GM12872 (cell line): ENCODE measurements at regions not wholly inside any gene's neighbourhood (a gene's known extent, or its start where the extent isn't known, plus 50 kb on each side); places are given as distances from the start of the nearest gene placed in this dataset.

ENCODE experiments used
- TF ChIP-seq, protein P1 (sequence below): IDR thresholded peaks from 3 replicates; pipeline ENCODE4 v1.5.1; 2011; ENCODE audit warnings: low read depth, mild to moderate bottlenecking, low read length, moderate library complexity; ENCODE audit not compliant: insufficient read depth

DNA sequence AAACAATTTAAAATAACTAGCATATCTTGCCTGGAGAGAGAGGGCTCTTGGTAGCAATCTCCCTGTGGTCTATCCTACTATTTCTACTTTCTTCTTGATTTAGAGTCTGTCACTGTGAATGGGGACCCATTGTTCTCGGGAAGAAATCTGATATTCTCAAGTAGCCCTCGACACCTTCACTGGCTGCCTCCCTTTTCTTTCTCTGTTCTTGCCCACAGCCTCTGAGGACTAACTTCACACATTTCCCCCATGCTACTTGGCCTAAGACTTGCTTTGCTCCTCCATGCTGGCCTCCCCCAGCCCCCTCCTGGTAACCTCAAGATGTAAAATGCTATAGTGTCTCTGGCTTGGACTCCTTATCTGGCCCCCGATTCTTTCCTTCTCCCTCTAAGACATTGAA lies 58.8 kb upstream of the NT5C1B start:
- TF ChIP-seq, protein P1, sequence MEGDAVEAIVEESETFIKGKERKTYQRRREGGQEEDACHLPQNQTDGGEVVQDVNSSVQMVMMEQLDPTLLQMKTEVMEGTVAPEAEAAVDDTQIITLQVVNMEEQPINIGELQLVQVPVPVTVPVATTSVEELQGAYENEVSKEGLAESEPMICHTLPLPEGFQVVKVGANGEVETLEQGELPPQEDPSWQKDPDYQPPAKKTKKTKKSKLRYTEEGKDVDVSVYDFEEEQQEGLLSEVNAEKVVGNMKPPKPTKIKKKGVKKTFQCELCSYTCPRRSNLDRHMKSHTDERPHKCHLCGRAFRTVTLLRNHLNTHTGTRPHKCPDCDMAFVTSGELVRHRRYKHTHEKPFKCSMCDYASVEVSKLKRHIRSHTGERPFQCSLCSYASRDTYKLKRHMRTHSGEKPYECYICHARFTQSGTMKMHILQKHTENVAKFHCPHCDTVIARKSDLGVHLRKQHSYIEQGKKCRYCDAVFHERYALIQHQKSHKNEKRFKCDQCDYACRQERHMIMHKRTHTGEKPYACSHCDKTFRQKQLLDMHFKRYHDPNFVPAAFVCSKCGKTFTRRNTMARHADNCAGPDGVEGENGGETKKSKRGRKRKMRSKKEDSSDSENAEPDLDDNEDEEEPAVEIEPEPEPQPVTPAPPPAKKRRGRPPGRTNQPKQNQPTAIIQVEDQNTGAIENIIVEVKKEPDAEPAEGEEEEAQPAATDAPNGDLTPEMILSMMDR = no peak

DNA sequence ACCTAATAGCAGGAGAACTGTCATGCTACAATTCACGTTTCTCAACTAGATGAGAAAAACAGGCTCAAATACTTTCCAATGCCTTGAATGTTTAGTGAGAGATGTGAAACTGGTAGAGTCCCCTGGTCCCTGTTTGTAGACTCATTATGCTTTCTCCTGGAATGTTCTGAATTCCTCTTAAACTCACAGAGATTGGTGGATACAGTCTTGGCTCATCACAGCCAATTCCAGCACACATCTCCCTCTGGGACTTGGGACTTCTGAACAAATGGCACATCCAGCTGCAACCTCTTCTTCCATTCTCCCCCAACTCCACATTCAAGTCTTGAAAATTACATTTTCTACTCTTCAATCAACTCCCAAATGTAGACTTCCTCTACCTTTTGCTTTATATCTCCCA lies 58.4 kb upstream of the NT5C1B start:
- TF ChIP-seq, protein P1 = no peak

DNA sequence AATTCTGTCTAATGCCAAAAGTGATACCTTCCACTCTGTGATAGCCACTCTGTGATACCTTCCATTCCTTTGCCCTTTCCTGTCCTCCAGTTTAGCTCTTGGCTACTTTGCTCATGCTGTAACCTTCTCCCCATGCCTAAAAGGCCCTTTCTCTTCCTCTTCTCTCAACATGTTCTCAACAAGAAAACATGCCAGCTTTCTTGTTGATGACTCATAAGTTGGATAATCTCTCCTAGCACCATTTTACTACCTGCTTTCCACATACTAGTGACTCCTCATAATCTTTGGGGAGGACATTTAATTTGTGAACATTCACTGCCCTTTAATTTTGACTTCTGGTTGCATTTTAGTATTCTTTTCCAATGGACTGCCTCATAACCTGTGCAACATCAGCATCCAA lies 55.9 kb upstream of the NT5C1B start:
- TF ChIP-seq, protein P1 = no peak

DNA sequence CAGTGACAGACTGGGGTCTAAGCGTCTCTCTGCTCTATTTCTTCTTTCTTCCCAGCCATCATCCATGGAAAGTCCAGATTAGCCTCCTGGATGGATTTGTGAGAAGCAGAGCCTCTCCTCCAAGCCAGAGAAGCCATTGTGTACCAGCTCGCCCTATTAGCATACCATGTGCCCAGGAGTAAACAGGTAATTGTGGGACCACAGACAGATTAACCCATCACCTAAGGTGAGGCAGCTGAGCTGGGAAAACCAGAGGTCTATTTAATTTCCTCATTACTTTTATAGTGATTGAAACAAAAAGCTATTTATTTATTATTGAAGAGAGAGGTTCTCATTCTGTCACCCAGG lies 54.7 kb upstream of the NT5C1B start:
- TF ChIP-seq, protein P1 = no peak

DNA sequence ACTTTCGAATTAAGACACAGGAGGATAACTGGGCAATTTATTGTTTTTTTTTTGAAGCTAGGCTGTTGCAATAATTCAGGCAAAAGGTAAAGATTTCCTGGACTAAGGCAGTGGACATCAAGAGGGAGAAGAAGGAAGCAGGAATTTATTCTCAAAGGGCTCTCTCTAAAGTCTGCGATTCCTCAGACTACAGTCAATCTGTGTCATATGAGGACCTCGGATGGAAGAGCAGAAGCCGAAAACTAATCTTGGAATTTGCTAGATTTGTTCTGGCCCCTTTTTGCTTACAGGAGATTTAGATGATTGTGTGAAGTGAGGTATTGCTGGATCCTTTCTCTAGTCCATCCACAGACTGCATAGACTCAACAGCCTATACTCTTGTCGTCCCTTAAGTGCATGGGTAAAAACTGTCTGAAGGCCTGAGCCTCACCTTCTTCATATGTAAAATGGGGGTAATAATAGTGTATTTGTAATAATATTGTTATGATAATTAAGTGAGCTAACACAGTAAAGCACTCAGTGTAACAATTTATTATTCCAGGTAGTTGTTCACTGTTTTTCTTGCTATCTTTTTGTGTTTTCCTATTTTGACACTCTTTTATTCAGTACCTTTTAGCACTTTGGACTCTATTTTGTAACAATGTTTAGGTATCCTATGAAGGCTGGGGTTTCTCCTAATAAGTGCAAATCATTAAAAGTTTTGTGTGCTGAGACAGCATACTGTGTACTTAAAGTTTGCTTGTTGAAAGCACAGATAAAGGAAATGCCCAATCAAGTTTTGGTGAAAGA lies 54.2 kb upstream of the NT5C1B start:
- TF ChIP-seq, protein P1 = no peak

DNA sequence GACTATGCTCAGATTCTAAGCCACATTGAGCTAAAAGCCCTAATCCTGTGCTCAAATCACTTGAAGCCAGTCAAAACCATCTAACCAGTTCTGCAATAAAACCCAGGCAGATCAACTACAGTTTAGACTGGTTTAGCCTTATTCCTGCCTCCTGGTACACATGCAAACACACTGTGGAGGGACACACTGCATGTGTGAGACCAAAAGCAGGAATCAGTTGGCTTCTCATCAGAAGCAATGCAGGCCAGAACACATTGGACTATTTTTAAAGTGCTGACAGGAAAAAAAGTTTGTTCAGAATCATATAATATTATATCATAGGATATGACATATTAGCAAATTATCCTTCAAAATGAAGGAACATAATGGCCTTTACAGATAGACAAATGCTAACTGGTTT lies 52.5 kb upstream of the NT5C1B start:
- TF ChIP-seq, protein P1 = no peak

DNA sequence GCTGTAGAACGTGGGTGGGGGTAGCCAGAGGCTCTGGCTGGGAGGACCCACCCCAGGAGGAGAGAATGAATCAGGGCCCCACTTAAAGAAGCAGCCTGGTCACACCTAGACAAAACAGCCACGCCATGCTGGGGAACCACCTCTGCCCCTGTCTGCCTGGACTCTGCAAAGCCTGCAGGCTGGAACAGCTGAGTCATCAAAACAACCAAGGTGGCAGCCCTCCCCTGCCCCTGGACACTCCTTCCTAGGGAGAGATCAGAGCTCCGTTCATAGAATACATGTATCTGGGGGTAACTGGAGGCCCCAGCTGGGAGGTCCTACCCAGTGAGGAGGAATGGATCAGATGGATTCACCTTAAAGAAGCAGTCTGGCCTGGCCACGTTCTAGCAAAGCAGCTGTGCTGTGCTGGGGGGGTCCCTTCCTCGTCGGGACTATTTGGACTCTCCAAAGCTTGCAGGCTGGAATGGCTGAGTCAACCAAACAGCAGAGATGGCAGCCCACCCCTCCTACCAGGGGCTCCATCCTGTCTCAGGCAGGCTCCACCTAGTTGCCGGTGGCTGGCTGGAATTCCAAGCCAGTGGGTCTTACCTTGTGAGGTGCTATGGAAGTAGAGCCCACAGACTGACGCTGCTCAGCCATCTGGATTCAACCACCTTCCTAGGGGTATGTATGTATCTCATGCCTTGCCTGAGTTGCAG lies 50.5 kb upstream of the NT5C1B start:
- TF ChIP-seq, protein P1 = no peak
